Loucy (cell line): ENCODE measurements at regions not wholly inside any gene's neighbourhood (a gene's known extent, or its start where the extent isn't known, plus 50 kb on each side); places are given as distances from the start of the nearest gene placed in this dataset.

Experiments
- H2AFZ ChIP-seq: fragments of 200-600 bp; sonication (generic); 2 replicates; pipeline ENCODE4 v1.6.0; 2016; ENCODE audit warnings: antibody characterized with exemption, mild to moderate bottlenecking, low read length, moderate library complexity
- H3F3A ChIP-seq: fragments of 200-600 bp; 2 replicates; pipeline ENCODE4 v1.6.0; 2016; ENCODE audit warnings: antibody characterized with exemption, low read depth, mild to moderate bottlenecking
- H3K27me3 ChIP-seq: fragments of 200-600 bp; sonication (generic); 2 replicates; pipeline ENCODE4 v1.6.1; 2014; ENCODE audit warnings: low read length, mild to moderate bottlenecking; ENCODE audit not compliant: insufficient read depth, poor library complexity, severe bottlenecking
- H3K36me3 ChIP-seq: fragments of 200-600 bp; sonication (generic); 2 replicates; pipeline ENCODE4 v1.6.1; 2016; ENCODE audit warnings: low read length; ENCODE audit not compliant: insufficient read depth
- H3K4me1 ChIP-seq: fragments of 200-600 bp; sonication (generic); 2 replicates; pipeline ENCODE4 v1.5.1; 2014; ENCODE audit warnings: low read length, mild to moderate bottlenecking; ENCODE audit not compliant: insufficient read depth, poor library complexity, severe bottlenecking
- H3K4me2 ChIP-seq: fragments of 200-600 bp; sonication (generic); 2 replicates; pipeline ENCODE4 v1.6.0; 2014; ENCODE audit warnings: antibody characterized with exemption, low read length, low read depth, mild to moderate bottlenecking; ENCODE audit not compliant: poor library complexity, severe bottlenecking
- H3K4me3 ChIP-seq: fragments of 200-600 bp; sonication (generic); 2 replicates; pipeline ENCODE4 v1.5.1; 2014; ENCODE audit warnings: low read length, mild to moderate bottlenecking, mixed read lengths; ENCODE audit not compliant: poor library complexity, severe bottlenecking
- H3K79me2 ChIP-seq: fragments of 200-600 bp; sonication (generic); 2 replicates; pipeline ENCODE4 v1.6.1; 2014; ENCODE audit warnings: low read length; ENCODE audit not compliant: insufficient read depth
- H3K9ac ChIP-seq: fragments of 200-600 bp; sonication (generic); 2 replicates; pipeline ENCODE4 v1.6.0; 2014; ENCODE audit warnings: mild to moderate bottlenecking, low read depth, low read length, moderate library complexity; ENCODE audit not compliant: poor library complexity, severe bottlenecking
- H3K9me2 ChIP-seq: fragments of 200-600 bp; sonication (generic); replicated peaks from 2 replicates; pipeline ENCODE4 v1.6.1; 2016; ENCODE audit warnings: low read depth, low read length, mixed read lengths
- H3K9me3 ChIP-seq: fragments of 200-600 bp; sonication (generic); 2 replicates; pipeline ENCODE4 v1.6.1; 2014; ENCODE audit warnings: mild to moderate bottlenecking, antibody characterized with exemption, low read length, low read depth; ENCODE audit not compliant: insufficient read depth
- H4K20me1 ChIP-seq: fragments of 200-600 bp; sonication (generic); 2 replicates; pipeline ENCODE4 v1.6.0; 2014; ENCODE audit warnings: antibody characterized with exemption, low read length, mild to moderate bottlenecking; ENCODE audit not compliant: insufficient read depth, poor library complexity, severe bottlenecking
- EZH2phosphoT487 ChIP-seq: fragments of 200-600 bp; IDR thresholded peaks from 2 replicates; pipeline ENCODE4 v1.6.1; 2018; ENCODE audit warnings: antibody characterized with exemption, mild to moderate bottlenecking, moderate library complexity, borderline replicate concordance
- TF ChIP-seq, protein P1 (sequence below): fragments of 200-600 bp; sonication (generic); conservative IDR thresholded peaks from 2 replicates; pipeline ENCODE4 v1.5.1; 2014; ENCODE audit warnings: mild to moderate bottlenecking, antibody characterized with exemption, low read length

DNA sequence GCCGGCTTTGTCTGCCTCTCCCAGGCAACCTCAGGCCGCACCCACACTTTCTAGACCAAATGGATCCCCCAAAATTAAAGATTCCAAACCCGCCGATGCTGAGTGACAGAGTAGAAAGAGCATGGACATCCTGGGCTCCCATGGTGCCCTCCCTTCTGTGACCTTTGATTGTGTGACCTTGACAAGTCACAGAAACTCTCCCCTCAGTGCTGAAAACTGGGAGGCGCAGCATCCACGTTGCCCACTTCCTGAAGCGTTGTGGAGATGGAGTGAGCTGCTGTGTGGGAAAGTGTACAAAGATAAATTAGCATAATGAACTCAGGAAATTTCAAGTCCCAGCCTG is 74.4 kb upstream of the MFGE8 start:
- no peak overlapping the region for H3K4me3 ChIP-seq
- H3K27me3 ChIP-seq, result no peaks in the 10 kb centered on the region
- H3F3A ChIP-seq, result no peaks in the 10 kb centered on the region
- TF ChIP-seq EZH2phosphoT487, result no peak
- TF ChIP-seq, protein P1, sequence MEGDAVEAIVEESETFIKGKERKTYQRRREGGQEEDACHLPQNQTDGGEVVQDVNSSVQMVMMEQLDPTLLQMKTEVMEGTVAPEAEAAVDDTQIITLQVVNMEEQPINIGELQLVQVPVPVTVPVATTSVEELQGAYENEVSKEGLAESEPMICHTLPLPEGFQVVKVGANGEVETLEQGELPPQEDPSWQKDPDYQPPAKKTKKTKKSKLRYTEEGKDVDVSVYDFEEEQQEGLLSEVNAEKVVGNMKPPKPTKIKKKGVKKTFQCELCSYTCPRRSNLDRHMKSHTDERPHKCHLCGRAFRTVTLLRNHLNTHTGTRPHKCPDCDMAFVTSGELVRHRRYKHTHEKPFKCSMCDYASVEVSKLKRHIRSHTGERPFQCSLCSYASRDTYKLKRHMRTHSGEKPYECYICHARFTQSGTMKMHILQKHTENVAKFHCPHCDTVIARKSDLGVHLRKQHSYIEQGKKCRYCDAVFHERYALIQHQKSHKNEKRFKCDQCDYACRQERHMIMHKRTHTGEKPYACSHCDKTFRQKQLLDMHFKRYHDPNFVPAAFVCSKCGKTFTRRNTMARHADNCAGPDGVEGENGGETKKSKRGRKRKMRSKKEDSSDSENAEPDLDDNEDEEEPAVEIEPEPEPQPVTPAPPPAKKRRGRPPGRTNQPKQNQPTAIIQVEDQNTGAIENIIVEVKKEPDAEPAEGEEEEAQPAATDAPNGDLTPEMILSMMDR, result no peak
- no peaks in the 10 kb centered on the region for H4K20me1 ChIP-seq
- no peak overlapping the region for H3K4me2 ChIP-seq
- H2AFZ ChIP-seq, result peak overlapping the region; percentile 41; the same call in 1 of the 2 replicates
- H3K9ac ChIP-seq, result no peak overlapping the region
- no peaks in the 10 kb centered on the region for H3K36me3 ChIP-seq
- H3K9me2 ChIP-seq, result no peaks in the 10 kb centered on the region
- no peaks in the 10 kb centered on the region for H3K9me3 ChIP-seq
- peaks cover 2% of the 10 kb centered on the region for H3K4me1 ChIP-seq
- no peaks in the 10 kb centered on the region for H3K79me2 ChIP-seq

DNA sequence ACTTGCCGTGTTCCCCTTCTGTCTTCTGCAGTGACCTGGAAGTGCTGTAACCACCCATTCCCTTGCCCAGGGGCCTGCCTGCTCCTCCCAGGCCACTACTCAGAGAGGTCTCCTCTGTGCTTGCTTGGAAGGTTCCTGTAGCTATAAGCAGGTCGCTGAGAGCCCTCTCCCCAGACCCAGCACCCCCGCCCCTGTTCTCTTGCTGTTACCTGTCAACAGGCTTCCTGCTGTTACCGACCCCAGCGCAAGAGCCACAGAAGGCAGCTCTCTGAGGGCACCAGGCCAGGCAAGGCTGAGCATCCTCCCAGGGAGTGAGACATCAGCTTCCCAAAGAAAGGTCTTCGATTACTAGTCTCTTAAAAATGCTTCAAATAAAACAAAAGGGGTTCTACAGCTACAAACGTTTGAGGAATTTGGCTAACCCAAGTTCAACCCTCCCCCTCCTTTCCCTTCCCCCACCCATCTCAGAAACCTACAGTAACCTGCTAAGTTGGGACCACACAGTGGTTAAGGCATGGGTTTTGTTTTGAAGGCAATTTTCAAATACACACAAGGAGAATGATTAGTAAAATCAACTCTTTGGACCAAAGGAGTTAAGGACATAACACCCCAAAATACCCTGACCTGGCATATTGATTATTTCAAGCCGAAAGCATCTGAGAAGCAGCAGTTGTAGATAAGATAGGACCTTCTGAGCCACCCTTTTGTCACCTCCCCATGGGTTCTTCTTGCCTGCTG is 74.9 kb upstream of the MFGE8 start:
- no peak overlapping the region for H3K4me2 ChIP-seq
- TF ChIP-seq, protein P1, result no peak
- TF ChIP-seq EZH2phosphoT487, result no peak
- no peaks in the 10 kb centered on the region for H4K20me1 ChIP-seq
- H3K9ac ChIP-seq, result no peak overlapping the region
- H3K9me2 ChIP-seq, result no peaks in the 10 kb centered on the region
- no peaks in the 10 kb centered on the region for H3K9me3 ChIP-seq
- H3K4me3 ChIP-seq, result no peak overlapping the region
- H3K79me2 ChIP-seq, result no peaks in the 10 kb centered on the region
- no peaks in the 10 kb centered on the region for H3K27me3 ChIP-seq
- H3K36me3 ChIP-seq, result no peaks in the 10 kb centered on the region
- no peaks in the 10 kb centered on the region for H3K4me1 ChIP-seq
- H2AFZ ChIP-seq, result peak overlapping the region; percentile 41; the same call in 1 of the 2 replicates
- no peaks in the 10 kb centered on the region for H3F3A ChIP-seq

DNA sequence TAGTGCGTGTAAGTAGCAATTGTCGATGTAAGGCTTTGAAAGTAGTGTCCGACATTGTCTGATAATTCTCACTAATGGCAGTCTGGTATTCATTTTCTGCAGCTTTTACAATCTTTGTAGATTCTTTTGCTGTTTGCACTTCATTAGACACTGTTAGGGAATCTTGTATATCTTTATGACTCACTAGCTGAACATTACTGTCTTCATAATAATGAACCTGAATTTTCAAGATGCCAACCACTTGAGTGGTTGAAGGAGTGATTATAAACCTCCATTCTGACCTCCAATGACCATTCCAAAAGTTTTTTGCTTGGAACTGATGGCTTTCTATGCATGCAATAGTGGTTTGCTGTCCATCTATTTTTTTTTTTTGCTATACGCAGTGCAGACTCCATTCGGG is 76.4 kb upstream of the MFGE8 start:
- Histone ChIP-seq H3K4me2 (no peak overlapping the region), H3K27me3 (no peaks in the 10 kb centered on the region), H3K79me2 (no peaks in the 10 kb centered on the region), H3K9ac (no peak overlapping the region), H3K9me3 (no peaks in the 10 kb centered on the region), H4K20me1 (no peaks in the 10 kb centered on the region), H3K4me1 (no peaks in the 10 kb centered on the region), H3K4me3 (no peak overlapping the region), H3F3A (no peaks in the 10 kb centered on the region), H3K36me3 (no peaks in the 10 kb centered on the region), H3K9me2 (no peaks in the 10 kb centered on the region), H2AFZ (no peak overlapping the region)
- TF ChIP-seq EZH2phosphoT487, result no peak
- TF ChIP-seq, protein P1, result no peak
